ENCODE measurements at regions not wholly inside any gene's neighbourhood (a gene's known extent, or its start where the extent isn't known, plus 50 kb on each side); places are given as distances from the start of the nearest gene placed in this dataset.
A peak's percentile ranks its signal among the peaks of the same experiment; 100 is the strongest.

DNA sequence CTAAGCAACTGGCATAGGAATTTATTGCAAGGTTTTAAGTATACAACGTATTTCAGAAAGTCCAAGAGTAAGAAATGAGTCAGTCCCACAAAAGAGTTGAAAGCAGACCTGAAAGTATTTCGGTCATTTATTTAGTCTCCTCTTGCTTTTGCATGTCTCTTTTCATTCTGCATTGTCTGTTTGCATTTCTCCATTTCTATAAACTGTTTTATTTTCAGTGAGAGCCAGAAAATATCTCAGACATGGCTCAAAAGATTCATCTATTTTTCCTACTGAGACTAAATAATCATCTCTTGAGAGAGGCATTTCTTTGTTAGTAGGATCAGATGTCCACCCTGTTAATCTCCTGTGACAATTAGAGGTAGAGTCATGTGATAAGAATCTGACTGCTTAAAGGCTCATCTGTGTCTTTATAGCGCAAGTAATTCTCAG is 219.1 kb upstream of the CCDC179 start:
- Histone ChIP-seq H4K20me1 (ENCODE audit: control insufficient read depth, extremely low read depth, insufficient read depth, low read length) (no peaks in the 10 kb centered on the region), H3K79me2 (ENCODE audit: control insufficient read depth, insufficient read depth, low read length) (no peaks in the 10 kb centered on the region), H3K9me3 (ENCODE audit: control insufficient read depth, insufficient read depth, low read depth, low read length) (no peaks in the 10 kb centered on the region), H3K36me3 (ENCODE audit: control insufficient read depth, insufficient read depth, low read length) (no peaks in the 10 kb centered on the region), H2AFZ (ENCODE audit: low read length) (no peak overlapping the region), H3K4me2 (ENCODE audit: extremely low read depth, insufficient read depth, low read length) (peak overlapping the region; percentile 33), H3K27me3 (ENCODE audit: control insufficient read depth, insufficient read depth, low read length) (no peaks in the 10 kb centered on the region), H3K4me3 (replicated peaks in 1 of 4; ENCODE audit: control extremely low read depth in 1 of 4, insufficient read depth in 1 of 4, low read depth in 3 of 4, low read length in 4 of 4) (no peak overlapping the region), H3K9ac (ENCODE audit: insufficient read depth, low read length) (no peak overlapping the region), H3K27ac (ENCODE audit: insufficient read depth, low read length) (no peak overlapping the region), H3K4me1 (ENCODE audit: control insufficient read depth, extremely low read depth, insufficient read depth, low read length) (peaks cover 4% of the 10 kb centered on the region)
- TF ChIP-seq EZH2 (IDR thresholded peaks at IDR 0.05; ENCODE audit: low read length, missing control alignments) = no peak
- TF ChIP-seq, protein P1, sequence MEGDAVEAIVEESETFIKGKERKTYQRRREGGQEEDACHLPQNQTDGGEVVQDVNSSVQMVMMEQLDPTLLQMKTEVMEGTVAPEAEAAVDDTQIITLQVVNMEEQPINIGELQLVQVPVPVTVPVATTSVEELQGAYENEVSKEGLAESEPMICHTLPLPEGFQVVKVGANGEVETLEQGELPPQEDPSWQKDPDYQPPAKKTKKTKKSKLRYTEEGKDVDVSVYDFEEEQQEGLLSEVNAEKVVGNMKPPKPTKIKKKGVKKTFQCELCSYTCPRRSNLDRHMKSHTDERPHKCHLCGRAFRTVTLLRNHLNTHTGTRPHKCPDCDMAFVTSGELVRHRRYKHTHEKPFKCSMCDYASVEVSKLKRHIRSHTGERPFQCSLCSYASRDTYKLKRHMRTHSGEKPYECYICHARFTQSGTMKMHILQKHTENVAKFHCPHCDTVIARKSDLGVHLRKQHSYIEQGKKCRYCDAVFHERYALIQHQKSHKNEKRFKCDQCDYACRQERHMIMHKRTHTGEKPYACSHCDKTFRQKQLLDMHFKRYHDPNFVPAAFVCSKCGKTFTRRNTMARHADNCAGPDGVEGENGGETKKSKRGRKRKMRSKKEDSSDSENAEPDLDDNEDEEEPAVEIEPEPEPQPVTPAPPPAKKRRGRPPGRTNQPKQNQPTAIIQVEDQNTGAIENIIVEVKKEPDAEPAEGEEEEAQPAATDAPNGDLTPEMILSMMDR (conservative IDR thresholded peaks at IDR 0.05 in 1 of 2, IDR thresholded peaks at IDR 0.05 in 1 of 2; ENCODE audit: low read depth in 1 of 2, low read length in 2 of 2) = no peak
- DNase-seq (ENCODE audit: low read depth in 2 of 2) = peak; percentile 38 to 67

DNA sequence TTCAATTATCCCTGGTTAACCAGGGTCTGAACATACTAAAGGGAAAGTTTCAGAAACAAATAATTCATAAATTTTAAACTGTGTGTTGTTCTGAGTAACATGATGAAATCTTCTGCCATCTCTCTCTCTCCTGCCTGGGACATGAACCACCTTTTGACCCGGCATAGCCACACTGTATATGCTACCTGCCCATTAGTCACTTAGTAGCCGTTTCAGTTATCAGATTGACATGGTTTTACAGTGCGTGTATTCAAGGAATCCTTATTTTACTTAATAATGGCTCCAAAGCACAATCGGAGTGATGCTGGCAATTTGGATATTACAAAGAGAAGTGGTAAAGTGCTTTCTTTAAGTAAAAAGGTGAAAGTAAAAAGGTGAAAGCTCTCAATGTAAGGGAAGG is 227.1 kb upstream of the CCDC179 start:
- Histone ChIP-seq H3K9me3 (ENCODE audit: control insufficient read depth, insufficient read depth, low read depth, low read length) (no peaks in the 10 kb centered on the region), H3K36me3 (ENCODE audit: control insufficient read depth, insufficient read depth, low read length) (no peaks in the 10 kb centered on the region), H2AFZ (ENCODE audit: low read length) (no peak overlapping the region), H3K79me2 (ENCODE audit: control insufficient read depth, insufficient read depth, low read length) (no peaks in the 10 kb centered on the region), H3K9ac (ENCODE audit: insufficient read depth, low read length) (no peak overlapping the region), H3K4me1 (ENCODE audit: control insufficient read depth, extremely low read depth, insufficient read depth, low read length) (no peaks in the 10 kb centered on the region), H4K20me1 (ENCODE audit: control insufficient read depth, extremely low read depth, insufficient read depth, low read length) (no peaks in the 10 kb centered on the region), H3K27me3 (ENCODE audit: control insufficient read depth, insufficient read depth, low read length) (no peaks in the 10 kb centered on the region), H3K4me3 (replicated peaks in 1 of 4; ENCODE audit: control extremely low read depth in 1 of 4, insufficient read depth in 1 of 4, low read depth in 3 of 4, low read length in 4 of 4) (no peak overlapping the region), H3K4me2 (ENCODE audit: extremely low read depth, insufficient read depth, low read length) (no peak overlapping the region), H3K27ac (ENCODE audit: insufficient read depth, low read length) (no peak overlapping the region)
- DNase-seq (ENCODE audit: low read depth in 2 of 2) = no peak
- TF ChIP-seq, protein P1 (conservative IDR thresholded peaks at IDR 0.05 in 1 of 2, IDR thresholded peaks at IDR 0.05 in 1 of 2; ENCODE audit: low read depth in 1 of 2, low read length in 2 of 2) = no peak

DNA sequence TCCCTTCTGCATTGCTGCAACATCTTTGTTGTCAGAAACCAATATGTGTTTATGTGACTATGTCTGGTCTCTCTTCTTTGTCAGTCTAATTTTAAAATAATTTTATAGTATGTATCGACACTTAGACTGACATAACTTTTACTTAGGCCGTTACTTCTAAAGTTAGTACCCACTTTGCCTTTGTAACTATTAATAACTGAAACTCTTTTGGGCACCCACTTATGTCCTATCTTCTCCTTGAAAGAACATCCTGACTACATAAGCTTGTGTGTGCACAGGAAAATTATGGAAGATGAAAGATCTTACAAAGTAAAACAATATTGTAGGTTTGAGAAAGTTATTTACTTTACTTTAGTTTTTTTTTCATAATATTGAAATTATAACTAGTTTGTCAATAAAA is 230.4 kb upstream of the CCDC179 start:
- H3K9ac ChIP-seq (ENCODE audit: insufficient read depth, low read length) = no peak overlapping the region
- TF ChIP-seq, protein P1 (conservative IDR thresholded peaks at IDR 0.05 in 1 of 2, IDR thresholded peaks at IDR 0.05 in 1 of 2; ENCODE audit: low read depth in 1 of 2, low read length in 2 of 2) = no peak
- TF ChIP-seq EZH2 (IDR thresholded peaks at IDR 0.05; ENCODE audit: low read length, missing control alignments) = no peak

More for the DNA sequence above, 230.4 kb upstream of the CCDC179 start:
- H3K4me1 ChIP-seq (ENCODE audit: control insufficient read depth, extremely low read depth, insufficient read depth, low read length) = no peaks in the 10 kb centered on the region
- H3K9me3 ChIP-seq (ENCODE audit: control insufficient read depth, insufficient read depth, low read depth, low read length) = no peaks in the 10 kb centered on the region
- H4K20me1 ChIP-seq (ENCODE audit: control insufficient read depth, extremely low read depth, insufficient read depth, low read length) = no peaks in the 10 kb centered on the region
- no peaks in the 10 kb centered on the region for H3K36me3 ChIP-seq (ENCODE audit: control insufficient read depth, insufficient read depth, low read length)
- H3K79me2 ChIP-seq (ENCODE audit: control insufficient read depth, insufficient read depth, low read length) = no peaks in the 10 kb centered on the region
- no peak overlapping the region for H3K4me2 ChIP-seq (ENCODE audit: extremely low read depth, insufficient read depth, low read length)
- H3K4me3 ChIP-seq (replicated peaks in 1 of 4; ENCODE audit: control extremely low read depth in 1 of 4, insufficient read depth in 1 of 4, low read depth in 3 of 4, low read length in 4 of 4) = no peak overlapping the region
- DNase-seq (ENCODE audit: low read depth in 2 of 2) = no peak
- no peak overlapping the region for H3K27ac ChIP-seq (ENCODE audit: insufficient read depth, low read length)
- no peaks in the 10 kb centered on the region for H3K27me3 ChIP-seq (ENCODE audit: control insufficient read depth, insufficient read depth, low read length)
- H2AFZ ChIP-seq (ENCODE audit: low read length) = no peak overlapping the region
